DOHH2 (cell line): ENCODE measurements at regions not wholly inside any gene's neighbourhood (a gene's known extent, or its start where the extent isn't known, plus 50 kb on each side); places are given as distances from the start of the nearest gene placed in this dataset.

Source experiments
- CTCF ChIP-seq: fragments of 200-600 bp; sonication (generic); IDR thresholded peaks from one replicate; pipeline ENCODE4 v1.5.1; 2014; ENCODE audit warnings: antibody characterized with exemption, mild to moderate bottlenecking, low read depth, low read length; ENCODE audit not compliant: poor library complexity, severe bottlenecking
- EZH2phosphoT487 ChIP-seq: fragments of 200-600 bp; sonication (generic); IDR thresholded peaks from 2 replicates; pipeline ENCODE4 v1.6.1; 2017; ENCODE audit warnings: borderline replicate concordance, mild to moderate bottlenecking, antibody characterized with exemption, low read length, moderate library complexity, mixed read lengths

- TF ChIP-seq EZH2phosphoT487 (no peak), CTCF (no peak)
Measured at GRCh38 chr3:150255826-150256225, 152.3 kb upstream of the TSC22D2 start.
